GM12892 (cell line): ENCODE measurements at regions not wholly inside any gene's neighbourhood (a gene's known extent, or its start where the extent isn't known, plus 50 kb on each side); places are given as distances from the start of the nearest gene placed in this dataset.

Experiments used
- POLR2A ChIP-seq: IDR thresholded peaks from 2 replicates; pipeline ENCODE4 v1.6.1; 2011; ENCODE audit warnings: low read depth, low read length, control low read depth
- POLR2AphosphoS5 ChIP-seq: IDR thresholded peaks from 2 replicates; pipeline ENCODE4 v1.6.1; 2011; ENCODE audit warnings: low read depth, low read length, control low read depth
- TAF1 ChIP-seq: IDR thresholded peaks from 2 replicates; pipeline ENCODE4 v1.6.1; 2011; ENCODE audit warnings: low read depth, mild to moderate bottlenecking, control low read depth, low read length, borderline replicate concordance

GRCh38 chr7:85528581-85528980, 341.7 kb upstream of the SEMA3D start:
- TF ChIP-seq TAF1: no peak
- TF ChIP-seq POLR2A: no peak
- TF ChIP-seq POLR2AphosphoS5: no peak
